ENCODE measurements at regions not wholly inside any gene's neighbourhood (a gene's known extent, or its start where the extent isn't known, plus 50 kb on each side); places are given as distances from the start of the nearest gene placed in this dataset.

GRCh38 chr13:73404581-73404980 is 345.8 kb downstream of the KLF5 start:
- DNase-seq (ENCODE audit: extremely low read depth, low read depth) = no peak
- no peak for TF ChIP-seq CTCF (IDR thresholded peaks at IDR 0.05; ENCODE audit: low read depth, low read length, missing control alignments)
- H3K4me3 ChIP-seq (replicated peaks; ENCODE audit: low read depth, low read length) = no peak overlapping the region

- no peak for TF ChIP-seq CTCF (IDR thresholded peaks at IDR 0.05; ENCODE audit: low read depth, low read length, missing control alignments)
- no peak overlapping the region for H3K4me3 ChIP-seq (replicated peaks; ENCODE audit: low read depth, low read length)
- no peak for DNase-seq (ENCODE audit: extremely low read depth, low read depth)
Measured at GRCh38 chr13:73403355-73404120, 344.7 kb downstream of the KLF5 start.

- TF ChIP-seq CTCF (IDR thresholded peaks at IDR 0.05; ENCODE audit: low read depth, low read length, missing control alignments) = no peak
- no peak overlapping the region for H3K4me3 ChIP-seq (replicated peaks; ENCODE audit: low read depth, low read length)
- DNase-seq (ENCODE audit: extremely low read depth, low read depth) = no peak
Measured at GRCh38 chr13:73401769-73402168, 343.0 kb downstream of the KLF5 start.

- no peak for DNase-seq (ENCODE audit: extremely low read depth, low read depth)
- H3K4me3 ChIP-seq (replicated peaks; ENCODE audit: low read depth, low read length) = no peak overlapping the region
- TF ChIP-seq CTCF (IDR thresholded peaks at IDR 0.05; ENCODE audit: low read depth, low read length, missing control alignments) = no peak
Measured at GRCh38 chr13:73399347-73400216, 340.8 kb downstream of the KLF5 start.

GRCh38 chr13:73397496-73398305 is 338.9 kb downstream of the KLF5 start:
- no peak for TF ChIP-seq CTCF (IDR thresholded peaks at IDR 0.05; ENCODE audit: low read depth, low read length, missing control alignments)
- no peak for DNase-seq (ENCODE audit: extremely low read depth, low read depth)
- H3K4me3 ChIP-seq (replicated peaks; ENCODE audit: low read depth, low read length) = no peak overlapping the region

GRCh38 chr13:73394066-73394465 is 335.3 kb downstream of the KLF5 start:
- no peak for DNase-seq (ENCODE audit: extremely low read depth, low read depth)
- TF ChIP-seq CTCF (IDR thresholded peaks at IDR 0.05; ENCODE audit: low read depth, low read length, missing control alignments) = no peak
- H3K4me3 ChIP-seq (replicated peaks; ENCODE audit: low read depth, low read length) = no peak overlapping the region

Measured in HFF-Myc (cell line).